ENCODE measurements at regions not wholly inside any gene's neighbourhood (a gene's known extent, or its start where the extent isn't known, plus 50 kb on each side); places are given as distances from the start of the nearest gene placed in this dataset.

DNA sequence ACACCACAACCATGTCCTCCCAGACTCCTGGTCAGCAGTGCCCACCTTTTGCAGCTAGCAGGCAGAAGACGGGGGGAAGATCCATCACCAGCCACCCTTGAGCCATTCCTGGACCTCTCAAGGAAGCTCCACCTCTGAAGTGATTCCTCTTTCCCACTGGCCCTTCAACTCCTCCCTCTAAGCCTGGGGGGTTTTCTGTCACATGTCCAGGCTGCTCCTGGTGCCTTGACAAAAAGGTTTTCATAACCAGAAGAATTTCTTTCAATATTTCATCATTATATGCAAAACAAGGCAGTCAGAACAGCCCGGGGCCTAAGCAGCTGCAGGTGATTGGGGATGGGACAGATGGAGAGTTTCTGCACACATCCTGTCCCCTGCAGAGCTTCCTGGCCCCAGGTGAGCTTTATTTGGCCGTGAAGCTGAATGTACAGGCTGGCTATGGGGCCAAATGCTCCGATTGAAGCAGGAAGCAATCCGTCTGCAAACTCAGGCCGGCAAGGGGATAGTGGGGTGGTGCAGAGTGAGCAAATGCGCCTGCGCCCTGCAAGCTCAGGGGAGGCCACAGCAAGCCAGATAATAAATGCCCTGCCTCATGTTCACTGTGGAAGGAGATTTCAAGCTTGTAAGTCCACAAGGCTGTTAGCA is 173.5 kb downstream of the C5orf15 start:
- DNase-seq, result no peak

- no peak for DNase-seq
Observed at GRCh38 chr5:133793756-133794465, 174.5 kb downstream of the C5orf15 start.

GRCh38 chr5:133792655-133793054 is 175.8 kb downstream of the C5orf15 start:
- no peak for DNase-seq

GRCh38 chr5:133792024-133792423 is 176.4 kb downstream of the C5orf15 start:
- DNase-seq, result no peak

DNA sequence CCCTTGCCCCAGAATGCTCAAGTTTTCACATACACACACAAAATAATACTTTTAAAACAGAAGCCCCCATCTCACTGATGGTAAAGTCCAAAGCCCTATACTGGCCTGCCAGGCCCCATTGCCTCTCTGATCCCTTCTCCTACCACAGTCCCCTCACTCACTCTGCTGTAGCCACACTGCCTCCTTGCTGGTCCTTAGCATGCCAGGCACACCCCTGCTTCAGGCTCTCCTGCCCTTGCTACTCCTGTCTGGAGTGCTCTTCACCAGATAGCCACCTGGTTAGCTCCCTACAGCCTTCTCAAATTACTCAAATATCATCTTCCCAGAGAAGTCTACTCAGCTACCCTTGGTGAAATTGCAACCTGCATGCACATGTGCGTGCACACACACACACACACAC is 177.5 kb downstream of the C5orf15 start:
- no peak for DNase-seq

GRCh38 chr5:133789428-133789827 is 177.1 kb upstream of the FSTL4 start:
- no peak for DNase-seq

- no peak for DNase-seq
Observed at GRCh38 chr5:133788121-133788520, 175.8 kb upstream of the FSTL4 start.

GRCh38 chr5:133786420-133786819 is 174.1 kb upstream of the FSTL4 start:
- DNase-seq, result no peak

DNA sequence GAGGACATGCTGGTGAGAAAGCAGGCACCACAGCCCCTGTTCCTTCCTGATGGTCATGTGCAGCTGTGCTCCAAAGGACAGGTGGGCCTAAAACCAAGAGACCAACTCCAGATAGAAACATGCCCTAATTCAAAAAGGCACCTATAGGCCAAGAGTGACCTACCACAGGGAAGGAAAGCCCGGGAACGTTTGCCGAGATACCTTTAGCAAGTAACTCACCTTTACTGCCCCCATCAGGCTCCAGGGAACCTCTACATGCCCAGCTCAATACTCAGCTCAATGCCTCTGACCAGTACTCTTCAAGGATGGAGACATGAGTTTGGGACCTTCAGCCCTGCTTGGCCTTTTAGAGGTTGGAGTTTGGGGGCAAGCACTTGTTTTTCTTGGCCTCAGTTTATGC is 172.8 kb upstream of the FSTL4 start:
- no peak for DNase-seq

DNA sequence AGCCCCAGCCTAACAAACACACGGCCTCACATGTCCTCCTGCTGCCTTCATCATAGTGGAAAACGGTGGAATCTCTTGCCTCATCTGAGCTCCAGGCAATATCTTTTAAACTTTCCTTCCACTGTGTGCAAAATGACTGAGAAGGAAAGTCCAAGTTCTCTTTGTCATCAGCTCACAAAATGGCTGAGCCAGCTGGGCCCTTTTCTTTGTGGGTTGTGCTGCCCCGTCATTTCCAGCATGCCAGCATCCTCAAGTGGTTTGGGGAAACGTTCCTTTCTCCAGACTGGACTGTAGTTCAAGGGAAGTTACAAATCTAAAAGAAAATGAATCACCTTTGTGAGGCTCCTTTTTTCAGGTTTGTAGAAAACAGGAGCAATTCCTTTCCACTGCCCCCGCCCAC is 171.1 kb upstream of the FSTL4 start:
- DNase-seq, result no peak

DNA sequence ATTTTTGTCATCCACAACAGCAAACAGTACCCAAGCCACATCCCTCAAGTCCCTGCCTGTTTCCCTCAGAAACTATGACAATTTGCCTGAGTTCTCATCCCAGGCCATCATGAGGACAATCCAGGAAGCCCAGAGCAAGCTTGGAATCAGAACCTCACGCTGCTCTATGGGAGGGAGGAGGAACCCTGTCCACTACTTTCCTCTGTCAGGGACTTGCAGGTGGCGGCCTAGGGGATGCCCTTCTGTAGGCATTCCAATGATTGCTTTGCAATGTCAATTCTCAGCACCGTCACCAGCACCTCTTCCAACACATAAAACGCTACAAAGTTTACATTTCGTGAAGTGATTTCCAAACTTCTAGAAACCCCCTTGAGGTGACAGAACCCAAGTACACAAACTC is 170.4 kb upstream of the FSTL4 start:
- no peak for DNase-seq

DNA sequence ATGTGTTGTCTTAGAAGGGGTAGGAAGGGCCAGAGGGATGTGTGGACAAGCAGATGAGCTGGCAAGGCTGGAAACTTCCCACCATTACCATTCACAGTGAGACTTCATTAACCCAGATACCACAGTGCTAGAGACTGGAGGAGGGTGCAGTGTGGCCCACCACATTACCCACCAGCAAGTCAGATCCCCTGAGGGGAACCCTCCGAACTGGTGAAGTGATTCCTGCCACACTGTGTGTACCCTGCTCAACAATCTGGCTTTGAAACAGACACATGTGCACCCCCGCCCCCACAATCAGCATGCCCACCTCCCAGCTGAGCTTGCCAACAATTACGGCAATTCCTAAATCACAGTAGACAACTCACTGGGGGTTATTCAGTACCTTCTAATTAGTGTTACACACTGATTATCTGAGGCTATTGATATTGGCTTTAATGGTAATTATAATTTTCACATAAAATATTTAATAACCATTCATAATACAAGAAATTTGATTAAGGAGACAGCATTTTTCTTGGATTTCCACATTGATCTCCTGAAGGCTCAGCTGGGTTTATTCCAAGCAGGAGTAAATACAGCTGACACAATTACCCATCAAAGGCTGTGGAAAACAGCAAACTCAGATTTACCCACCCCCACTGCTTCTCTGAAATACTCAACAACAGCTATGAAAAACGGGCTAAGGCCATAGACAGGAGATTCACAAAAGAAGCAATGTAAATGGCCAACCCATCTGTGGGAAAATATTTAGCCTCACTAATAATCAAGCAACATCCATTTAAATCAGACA is 169.3 kb upstream of the FSTL4 start:
- no peak for DNase-seq

DNA sequence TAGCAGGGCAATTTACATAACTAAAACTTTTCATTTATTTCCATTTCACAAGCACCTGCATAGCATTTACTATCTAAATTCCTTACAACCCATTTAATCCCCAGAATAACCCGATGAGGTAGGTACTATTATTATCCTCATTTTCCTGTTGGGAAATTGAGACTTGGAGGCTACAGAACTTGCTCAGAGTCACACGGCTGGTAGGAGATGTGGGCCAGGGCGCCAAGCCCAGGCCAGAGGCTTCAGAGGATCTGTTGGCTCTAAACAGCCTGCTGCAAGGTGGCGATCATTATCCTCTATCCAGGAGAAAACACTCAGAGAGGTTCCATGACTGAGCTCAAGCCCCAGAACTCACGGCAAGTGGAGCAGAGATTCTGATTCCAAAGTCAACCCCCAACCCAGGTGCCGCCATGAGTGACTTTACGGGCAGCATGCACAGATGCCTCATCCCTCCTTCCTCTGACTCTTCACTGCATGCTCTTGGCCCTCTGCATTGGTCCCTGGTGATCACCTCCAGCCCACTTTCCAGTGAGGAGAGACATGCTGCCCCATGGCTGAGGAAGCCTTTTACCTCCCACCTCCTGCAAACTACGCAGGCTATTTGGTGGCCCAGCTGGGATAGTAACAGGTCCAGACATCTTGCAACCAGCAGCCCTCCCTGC is 168.4 kb upstream of the FSTL4 start:
- no peak for DNase-seq

GRCh38 chr5:133779828-133780475 is 167.6 kb upstream of the FSTL4 start:
- no peak for DNase-seq

DNA sequence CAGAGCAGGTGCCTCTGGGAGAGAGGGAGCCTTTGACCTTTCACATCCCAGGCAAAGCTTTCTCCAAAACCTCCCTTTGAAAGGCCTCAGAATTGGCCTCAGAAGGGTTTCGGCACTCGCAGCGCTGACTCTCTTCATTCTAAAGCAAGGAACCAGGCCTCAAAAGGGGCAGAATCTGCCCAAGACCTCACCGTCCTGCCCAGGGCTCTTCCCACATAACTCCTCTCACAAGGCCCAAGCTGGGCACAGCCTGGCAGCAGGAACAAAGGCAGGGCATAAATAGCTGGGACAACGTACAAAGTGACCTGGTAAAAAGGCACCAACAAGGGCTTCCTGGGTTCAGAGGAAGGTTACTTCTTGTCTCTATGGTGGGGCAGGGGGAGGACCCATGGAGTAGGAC is 166.3 kb upstream of the FSTL4 start:
- DNase-seq, result no peak

DNA sequence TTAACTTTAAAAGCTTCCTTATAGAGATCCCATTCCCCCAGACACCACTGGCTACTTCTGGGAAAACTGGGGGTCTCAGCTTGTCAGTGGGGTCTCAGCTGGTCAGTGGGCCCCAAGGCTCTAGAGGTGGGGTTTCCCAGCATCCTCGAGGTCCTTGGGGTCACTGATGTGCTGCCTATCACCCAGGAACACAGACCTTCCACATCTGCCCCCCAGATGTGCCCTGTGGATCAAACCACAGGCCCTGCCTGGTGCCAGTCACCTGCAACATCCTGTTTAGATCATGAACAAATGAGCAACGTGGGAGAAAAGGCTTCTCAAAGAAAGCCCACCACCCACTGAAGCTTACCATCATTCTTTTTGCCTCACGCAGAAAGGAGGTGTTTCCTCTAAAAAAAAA is 165.6 kb upstream of the FSTL4 start:
- no peak for DNase-seq

DNA sequence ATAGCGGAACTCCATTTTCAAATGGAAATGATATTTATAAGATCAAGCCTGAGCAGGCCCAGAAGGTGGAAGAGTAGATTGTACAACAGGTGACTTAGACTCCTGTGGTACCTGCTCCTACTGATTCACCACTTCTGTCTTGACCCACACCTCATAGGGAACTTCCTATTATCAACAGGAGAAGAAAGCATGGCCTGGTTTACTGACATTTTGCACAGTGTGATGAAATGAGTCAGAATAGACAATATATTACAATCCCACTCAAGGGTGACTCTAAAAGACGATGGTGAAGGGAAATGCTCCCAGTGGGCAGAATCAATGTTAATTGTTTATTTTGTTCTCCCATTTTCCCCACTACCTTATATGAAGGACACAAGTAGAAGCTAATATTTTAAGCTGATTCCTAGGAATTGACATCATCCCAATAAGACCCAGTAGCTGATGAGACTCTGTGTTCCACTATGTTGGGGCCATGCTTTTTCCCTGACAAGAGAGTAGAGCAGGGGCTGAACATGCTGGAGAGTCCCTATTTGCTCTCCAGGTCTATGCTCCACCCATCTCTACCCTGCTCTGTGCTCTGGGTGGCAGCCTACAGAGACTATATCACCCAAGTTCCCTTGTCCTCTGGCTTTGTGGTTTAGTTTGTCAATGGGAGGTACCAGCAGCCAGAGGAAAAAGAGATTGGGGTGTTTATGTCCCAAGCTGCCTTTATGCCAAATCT is 163.4 kb upstream of the FSTL4 start:
- peak; percentile 13 for DNase-seq

- DNase-seq, result no peak
Observed at GRCh38 chr5:133773247-133774202, 161.2 kb upstream of the FSTL4 start.

DNA sequence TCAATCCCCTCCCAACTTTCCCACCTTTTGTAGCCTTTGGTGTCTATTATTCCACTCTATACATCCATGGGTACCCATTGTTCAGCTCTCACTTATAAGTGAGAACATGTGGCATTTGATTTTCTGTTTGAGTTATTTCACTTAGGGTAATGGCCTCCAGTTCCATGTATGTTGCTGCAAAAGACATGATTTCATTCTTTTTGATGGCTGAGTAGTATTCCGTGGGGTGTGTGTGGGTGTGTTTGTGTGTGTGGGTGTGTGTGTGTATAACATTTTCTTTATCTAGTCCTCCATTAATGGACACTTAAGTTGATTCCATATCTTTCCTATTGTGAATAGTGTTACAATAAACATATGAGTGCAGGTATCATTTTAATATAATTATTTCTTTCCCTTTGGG is 157.5 kb upstream of the FSTL4 start:
- no peak for DNase-seq

- no peak for DNase-seq
Observed at GRCh38 chr5:133763744-133764143, 151.4 kb upstream of the FSTL4 start.

DNA sequence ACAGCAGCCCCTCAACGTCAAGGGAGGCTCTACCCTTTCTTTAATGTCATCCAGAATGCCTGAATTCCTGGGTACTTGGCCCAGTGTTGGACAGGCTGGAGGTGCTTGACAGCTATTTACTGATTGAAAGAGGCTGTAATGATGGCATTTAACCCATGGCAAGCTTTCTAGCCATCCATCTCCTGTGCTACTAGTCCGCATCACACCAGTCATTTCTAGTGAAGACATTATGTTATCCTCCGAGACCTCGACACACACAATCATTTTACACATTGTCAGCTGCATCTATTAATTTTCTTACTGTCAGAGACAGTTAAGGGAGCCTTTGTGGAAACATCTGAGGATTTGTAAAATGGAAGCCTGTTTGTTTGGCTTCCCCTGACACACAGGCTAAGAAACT is 149.3 kb upstream of the FSTL4 start:
- no peak for DNase-seq
